ENCODE measurements at regions not wholly inside any gene's neighbourhood (a gene's known extent, or its start where the extent isn't known, plus 50 kb on each side); places are given as distances from the start of the nearest gene placed in this dataset.

DNA sequence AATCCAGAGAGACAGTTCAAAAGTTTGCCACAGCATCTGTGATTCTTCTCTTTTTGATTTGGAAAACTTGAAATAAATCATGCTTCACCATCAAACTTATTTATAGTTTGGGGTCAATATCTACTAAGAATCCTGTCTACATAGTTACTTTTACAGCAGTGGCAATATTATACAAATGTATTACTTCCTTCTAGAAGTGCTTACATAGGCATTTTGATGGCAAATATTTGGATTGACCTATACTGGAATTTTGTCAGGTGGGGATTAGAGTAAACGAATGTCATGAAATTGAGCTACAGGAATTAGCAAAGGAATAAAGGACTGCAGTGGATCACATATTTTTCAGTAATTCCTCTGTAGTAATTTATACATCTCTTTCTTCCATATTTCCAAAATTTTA is 1885.5 kb upstream of the ADGRL3 start:
- TF ChIP-seq, protein P1, sequence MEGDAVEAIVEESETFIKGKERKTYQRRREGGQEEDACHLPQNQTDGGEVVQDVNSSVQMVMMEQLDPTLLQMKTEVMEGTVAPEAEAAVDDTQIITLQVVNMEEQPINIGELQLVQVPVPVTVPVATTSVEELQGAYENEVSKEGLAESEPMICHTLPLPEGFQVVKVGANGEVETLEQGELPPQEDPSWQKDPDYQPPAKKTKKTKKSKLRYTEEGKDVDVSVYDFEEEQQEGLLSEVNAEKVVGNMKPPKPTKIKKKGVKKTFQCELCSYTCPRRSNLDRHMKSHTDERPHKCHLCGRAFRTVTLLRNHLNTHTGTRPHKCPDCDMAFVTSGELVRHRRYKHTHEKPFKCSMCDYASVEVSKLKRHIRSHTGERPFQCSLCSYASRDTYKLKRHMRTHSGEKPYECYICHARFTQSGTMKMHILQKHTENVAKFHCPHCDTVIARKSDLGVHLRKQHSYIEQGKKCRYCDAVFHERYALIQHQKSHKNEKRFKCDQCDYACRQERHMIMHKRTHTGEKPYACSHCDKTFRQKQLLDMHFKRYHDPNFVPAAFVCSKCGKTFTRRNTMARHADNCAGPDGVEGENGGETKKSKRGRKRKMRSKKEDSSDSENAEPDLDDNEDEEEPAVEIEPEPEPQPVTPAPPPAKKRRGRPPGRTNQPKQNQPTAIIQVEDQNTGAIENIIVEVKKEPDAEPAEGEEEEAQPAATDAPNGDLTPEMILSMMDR (IDR thresholded peaks at IDR 0.05; ENCODE audit: low read depth, low read length, missing control alignments), result no peak
- no peak for DNase-seq (ENCODE audit: low read depth)
- in situ Hi-C loops (cut with HindIII; ENCODE audit: low sequenced_read_pairs), result no loop called here

DNA sequence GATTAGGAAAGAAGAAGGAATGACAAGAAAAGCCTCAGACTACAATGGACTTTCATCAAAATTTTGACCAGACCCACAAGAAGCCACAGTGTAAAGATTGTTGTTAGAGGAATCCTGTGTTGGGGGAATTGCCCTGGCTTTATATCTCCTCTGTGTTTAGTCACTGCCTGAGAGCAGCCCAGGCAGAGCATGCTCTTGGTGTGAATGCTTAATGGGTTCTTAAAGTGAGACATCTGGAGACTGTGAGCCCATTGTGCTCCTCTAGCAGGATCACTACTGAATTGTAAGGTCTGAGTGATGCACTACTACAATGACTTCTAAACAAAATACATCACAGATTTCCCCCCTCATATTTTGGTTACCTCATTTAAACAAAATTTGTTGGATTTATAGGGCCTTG is 1860.5 kb upstream of the ADGRL3 start:
- no peak overlapping the region for H3K4me3 ChIP-seq (ENCODE audit: low read depth, low read length)
- TF ChIP-seq, protein P1 (IDR thresholded peaks at IDR 0.05; ENCODE audit: low read depth, low read length, missing control alignments), result no peak
- in situ Hi-C loops (cut with HindIII; ENCODE audit: low sequenced_read_pairs), result no loop called here
- no peak for DNase-seq (ENCODE audit: low read depth)

More for the DNA sequence above, 1885.5 kb upstream of the ADGRL3 start:
- H3K4me3 ChIP-seq (ENCODE audit: low read depth, low read length), result no peak overlapping the region

DNA sequence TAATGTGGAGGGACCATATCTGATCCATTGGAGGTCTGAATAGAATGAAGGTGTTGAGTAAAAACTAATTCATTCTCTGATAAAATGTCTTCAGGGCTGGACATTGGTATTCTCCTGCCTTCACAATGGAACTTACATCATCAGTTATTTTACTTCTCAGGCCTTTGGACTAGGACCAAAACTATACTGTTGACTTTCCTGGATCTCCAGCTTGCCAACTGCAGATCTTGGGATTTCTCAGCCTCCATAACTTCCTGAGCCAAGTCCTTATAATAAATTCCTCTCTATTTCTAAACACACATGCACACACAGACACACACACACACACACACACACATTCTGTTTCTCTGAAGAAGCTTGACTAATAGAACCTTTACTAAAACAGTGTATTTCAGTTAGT is 1858.6 kb upstream of the ADGRL3 start:
- H3K4me3 ChIP-seq (ENCODE audit: low read depth, low read length), result no peak overlapping the region
- TF ChIP-seq, protein P1 (IDR thresholded peaks at IDR 0.05; ENCODE audit: low read depth, low read length, missing control alignments), result no peak
- no peak for DNase-seq (ENCODE audit: low read depth)
- in situ Hi-C loops (cut with HindIII; ENCODE audit: low sequenced_read_pairs), result no loop called here

DNA sequence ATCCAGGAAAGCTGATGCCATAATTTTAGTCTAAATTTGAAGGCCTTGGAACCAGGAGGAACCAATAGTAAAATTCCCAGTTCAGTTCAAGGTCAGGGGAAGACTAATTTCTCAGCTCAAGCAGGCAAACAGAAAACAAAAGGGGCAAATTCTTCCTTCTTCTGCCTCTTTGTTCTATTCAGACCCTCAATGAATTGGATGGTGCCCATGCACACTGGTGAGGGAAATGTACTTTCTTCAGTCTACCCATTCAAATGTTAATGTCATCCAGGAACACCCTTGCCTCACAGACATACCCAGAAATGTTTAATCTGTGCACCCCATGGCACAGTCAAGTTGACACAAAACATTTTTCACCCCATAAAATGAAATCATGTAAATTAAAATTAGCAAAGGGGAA is 1851.2 kb upstream of the ADGRL3 start:
- no peak for DNase-seq (ENCODE audit: low read depth)
- no peak overlapping the region for H3K4me3 ChIP-seq (ENCODE audit: low read depth, low read length)
- TF ChIP-seq, protein P1 (IDR thresholded peaks at IDR 0.05; ENCODE audit: low read depth, low read length, missing control alignments), result no peak
- in situ Hi-C loops (cut with HindIII; ENCODE audit: low sequenced_read_pairs), result no loop called here

DNA sequence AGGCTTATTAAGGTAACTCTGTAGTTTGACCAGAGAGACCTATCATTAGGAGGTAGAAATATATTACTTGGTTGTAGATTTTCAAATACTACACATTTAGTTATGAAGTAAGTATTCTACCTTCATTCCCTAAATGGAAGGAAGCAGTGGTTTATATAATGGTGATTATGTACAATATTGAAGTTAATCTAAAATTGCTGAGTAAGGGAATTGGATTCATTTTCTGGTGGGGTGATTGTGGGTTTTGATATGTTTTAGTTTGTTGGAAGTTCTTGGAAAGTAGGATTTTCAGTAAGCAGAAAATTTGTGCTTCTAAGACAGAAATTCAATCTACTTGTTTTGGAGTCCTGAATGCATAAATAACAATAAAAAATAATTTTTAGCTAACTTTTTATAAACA is 1830.9 kb upstream of the ADGRL3 start:
- H3K4me3 ChIP-seq (ENCODE audit: low read depth, low read length), result no peak overlapping the region
- no peak for DNase-seq (ENCODE audit: low read depth)
- in situ Hi-C loops (cut with HindIII; ENCODE audit: low sequenced_read_pairs), result no loop called here
- TF ChIP-seq, protein P1 (IDR thresholded peaks at IDR 0.05; ENCODE audit: low read depth, low read length, missing control alignments), result no peak

DNA sequence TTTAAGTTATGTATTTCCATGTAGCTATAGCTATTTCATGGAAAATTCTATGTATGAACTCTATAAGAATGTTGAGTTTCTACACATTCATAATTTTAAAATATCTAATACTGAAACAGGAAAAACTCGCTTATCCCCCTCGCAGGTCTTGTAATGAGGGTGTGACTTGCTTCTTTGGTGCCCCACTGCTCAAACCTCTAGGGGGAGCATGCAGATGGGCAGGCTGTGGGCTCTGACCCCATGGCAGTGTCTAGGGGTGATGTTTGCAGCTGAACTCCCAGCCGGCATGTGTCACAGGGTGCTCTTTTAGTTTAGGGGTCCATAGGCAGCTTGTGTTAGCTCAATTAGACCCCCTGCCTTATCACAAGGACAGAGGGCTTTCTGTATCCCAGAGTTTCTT is 1825.7 kb upstream of the ADGRL3 start:
- no peak for DNase-seq (ENCODE audit: low read depth)
- TF ChIP-seq, protein P1 (IDR thresholded peaks at IDR 0.05; ENCODE audit: low read depth, low read length, missing control alignments), result no peak
- no peak overlapping the region for H3K4me3 ChIP-seq (ENCODE audit: low read depth, low read length)
- in situ Hi-C loops (cut with HindIII; ENCODE audit: low sequenced_read_pairs), result no loop called here

DNA sequence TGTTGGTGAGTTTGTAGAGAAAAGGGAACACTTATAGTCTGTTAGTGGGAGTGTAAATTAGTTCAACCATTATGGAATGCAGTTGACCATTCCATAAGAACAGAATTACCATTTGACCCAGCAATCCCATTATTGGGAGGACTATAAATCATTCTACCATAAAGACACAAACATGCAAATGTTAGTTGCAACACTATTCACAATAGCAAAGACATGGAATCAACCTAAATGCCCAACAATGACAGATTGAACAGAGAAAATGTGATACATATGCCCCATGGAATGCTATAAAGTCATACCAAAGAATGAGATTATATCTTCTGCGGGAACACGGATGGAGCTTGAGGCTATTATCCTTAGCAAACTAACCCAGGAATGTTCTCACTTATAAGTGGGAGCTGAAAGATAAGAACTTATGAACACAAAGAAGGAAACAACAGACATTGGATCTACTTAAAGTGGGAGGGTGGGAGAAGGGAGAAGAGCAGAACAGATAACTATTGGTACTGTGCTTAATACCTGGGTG is 1819.2 kb upstream of the ADGRL3 start:
- DNase-seq (ENCODE audit: low read depth), result no peak
- TF ChIP-seq, protein P1 (IDR thresholded peaks at IDR 0.05; ENCODE audit: low read depth, low read length, missing control alignments), result no peak
- in situ Hi-C loops (cut with HindIII; ENCODE audit: low sequenced_read_pairs), result no loop called here
- H3K4me3 ChIP-seq (ENCODE audit: low read depth, low read length), result no peak overlapping the region

All from astrocyte of the cerebellum (primary cell).